ENCODE measurements at regions not wholly inside any gene's neighbourhood (a gene's known extent, or its start where the extent isn't known, plus 50 kb on each side); places are given as distances from the start of the nearest gene placed in this dataset.

DNA sequence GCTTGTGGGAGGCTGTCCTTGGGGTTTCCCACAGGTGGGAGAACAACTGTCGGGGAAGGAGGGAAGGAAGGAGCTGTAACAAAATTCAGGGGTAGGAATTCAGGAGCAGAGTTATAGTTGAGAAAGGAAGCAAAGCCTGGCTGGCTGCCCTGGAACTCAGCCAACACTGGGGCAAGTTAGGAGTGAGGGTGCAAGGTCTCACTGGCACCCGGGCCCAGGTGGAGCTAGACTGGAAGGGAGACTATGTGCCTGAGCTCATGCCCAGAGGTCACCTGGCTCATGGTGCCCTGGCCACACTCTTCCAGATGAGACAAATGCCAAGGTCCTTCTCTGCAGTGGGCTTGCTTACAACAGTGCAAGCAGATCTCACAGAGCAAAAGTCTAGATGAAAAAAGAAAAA is 75.6 kb upstream of the ARHGAP28 start:
- TF ChIP-seq, protein P1, sequence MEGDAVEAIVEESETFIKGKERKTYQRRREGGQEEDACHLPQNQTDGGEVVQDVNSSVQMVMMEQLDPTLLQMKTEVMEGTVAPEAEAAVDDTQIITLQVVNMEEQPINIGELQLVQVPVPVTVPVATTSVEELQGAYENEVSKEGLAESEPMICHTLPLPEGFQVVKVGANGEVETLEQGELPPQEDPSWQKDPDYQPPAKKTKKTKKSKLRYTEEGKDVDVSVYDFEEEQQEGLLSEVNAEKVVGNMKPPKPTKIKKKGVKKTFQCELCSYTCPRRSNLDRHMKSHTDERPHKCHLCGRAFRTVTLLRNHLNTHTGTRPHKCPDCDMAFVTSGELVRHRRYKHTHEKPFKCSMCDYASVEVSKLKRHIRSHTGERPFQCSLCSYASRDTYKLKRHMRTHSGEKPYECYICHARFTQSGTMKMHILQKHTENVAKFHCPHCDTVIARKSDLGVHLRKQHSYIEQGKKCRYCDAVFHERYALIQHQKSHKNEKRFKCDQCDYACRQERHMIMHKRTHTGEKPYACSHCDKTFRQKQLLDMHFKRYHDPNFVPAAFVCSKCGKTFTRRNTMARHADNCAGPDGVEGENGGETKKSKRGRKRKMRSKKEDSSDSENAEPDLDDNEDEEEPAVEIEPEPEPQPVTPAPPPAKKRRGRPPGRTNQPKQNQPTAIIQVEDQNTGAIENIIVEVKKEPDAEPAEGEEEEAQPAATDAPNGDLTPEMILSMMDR (IDR thresholded peaks at IDR 0.05) = no peak
- no peak for TF ChIP-seq POLR2A (IDR thresholded peaks at IDR 0.05)
